ENCODE measurements at regions not wholly inside any gene's neighbourhood (a gene's known extent, or its start where the extent isn't known, plus 50 kb on each side); places are given as distances from the start of the nearest gene placed in this dataset.

GRCh38 chr3:150308481-150309256 is 99.4 kb upstream of the TSC22D2 start:
- H3K27ac ChIP-seq = no peak overlapping the region
- H3K4me3 ChIP-seq = no peak overlapping the region
- no peak for TF ChIP-seq SMC3 (IDR thresholded peaks at IDR 0.05)
- TF ChIP-seq HMGXB4 (CRISPR knock-in tag; IDR thresholded peaks at IDR 0.05; ENCODE audit: borderline replicate concordance) = no peak
- TF ChIP-seq NFE2L2 (conservative IDR thresholded peaks at IDR 0.05; ENCODE audit: low read length) = no peak
- TF ChIP-seq BCL3 (IDR thresholded peaks at IDR 0.05) = no peak
- TF ChIP-seq HDAC2 (IDR thresholded peaks at IDR 0.05) = no peak
- no peak for TF ChIP-seq GATA3 (IDR thresholded peaks at IDR 0.05; ENCODE audit: borderline replicate concordance)
- no peak for TF ChIP-seq ZFP36 (IDR thresholded peaks at IDR 0.05; ENCODE audit: borderline replicate concordance, partially characterized antibody)
- TF ChIP-seq JUNB (IDR thresholded peaks at IDR 0.05) = no peak
- TF ChIP-seq RCOR1 (IDR thresholded peaks at IDR 0.05; ENCODE audit: low read depth, low read length) = no peak
- no peak for TF ChIP-seq MAFK (IDR thresholded peaks at IDR 0.05; ENCODE audit: partially characterized antibody)
- TF ChIP-seq E2F6 (IDR thresholded peaks at IDR 0.05; ENCODE audit: borderline replicate concordance, low read depth) = no peak
- no peak for TF ChIP-seq PBX3 (IDR thresholded peaks at IDR 0.05)
- WGBS (ENCODE audit: missing lambda C conversion rate) = 82% methylated on average over 12 of the region's 12 CpGs
- POLR2A ChIA-PET = no interaction called here
- FAIRE-seq = no peak
- CTCF ChIA-PET = interaction anchor here (0.7 to 1.4 kb wide), 4 partner anchors 16 to 26 kb away, joined by 3 to 4 read pairs (median 3); no protein-coding TSS in a partner anchor
- no peak for DNase-seq (ENCODE audit: low read depth in 1 of 2, low spot score in 1 of 2)
- no peak for ATAC-seq
- peaks cover 14% of the 10 kb centered on the region; the same call in 1 of the 3 replicates for H3K9me3 ChIP-seq
- H3K4me2 ChIP-seq = no peak overlapping the region
- no peaks in the 10 kb centered on the region for H3K4me1 ChIP-seq

DNA sequence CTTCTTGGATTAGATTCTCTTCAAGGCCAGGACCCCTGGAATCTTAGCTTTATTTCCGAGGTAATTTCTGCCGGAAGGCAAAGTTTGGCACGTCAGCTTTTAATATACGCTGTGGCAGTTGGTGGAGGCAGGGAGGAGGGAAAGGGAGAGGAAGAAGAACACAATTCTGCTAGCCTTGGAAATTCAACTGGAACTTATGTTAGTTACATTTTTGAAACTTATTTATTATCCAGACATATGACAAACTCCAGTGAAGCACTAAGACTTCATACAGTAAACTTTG is 100.1 kb upstream of the TSC22D2 start:
- no peak for ATAC-seq
- DNase-seq (ENCODE audit: low read depth in 1 of 2, low spot score in 1 of 2) = no peak

More for the DNA sequence above, 100.1 kb upstream of the TSC22D2 start:
- TF ChIP-seq NR3C1 (IDR thresholded peaks at IDR 0.05) (no peak), SMC3 (IDR thresholded peaks at IDR 0.05) (no peak), CHD2 (IDR thresholded peaks at IDR 0.05; ENCODE audit: low read length, partially characterized antibody) (no peak), HDAC2 (IDR thresholded peaks at IDR 0.05) (no peak), ATOH8 (CRISPR knock-in tag; IDR thresholded peaks at IDR 0.05; ENCODE audit: low read depth) (no peak), ZSCAN20 (CRISPR knock-in tag; IDR thresholded peaks at IDR 0.05) (no peak), KDM1A (IDR thresholded peaks at IDR 0.05; ENCODE audit: low read depth) (no peak), MYC (IDR thresholded peaks at IDR 0.05; ENCODE audit: borderline replicate concordance, low read length) (no peak), JUNB (IDR thresholded peaks at IDR 0.05) (no peak), MAX (IDR thresholded peaks at IDR 0.05) (no peak), CTCF (IDR thresholded peaks at IDR 0.05) (no peak), FOXS1 (CRISPR knock-in tag; IDR thresholded peaks at IDR 0.05) (no peak), RARB (CRISPR knock-in tag; IDR thresholded peaks at IDR 0.05) (no peak), KDM5A (IDR thresholded peaks at IDR 0.05) (no peak)
- TF ChIP-seq, protein P1, sequence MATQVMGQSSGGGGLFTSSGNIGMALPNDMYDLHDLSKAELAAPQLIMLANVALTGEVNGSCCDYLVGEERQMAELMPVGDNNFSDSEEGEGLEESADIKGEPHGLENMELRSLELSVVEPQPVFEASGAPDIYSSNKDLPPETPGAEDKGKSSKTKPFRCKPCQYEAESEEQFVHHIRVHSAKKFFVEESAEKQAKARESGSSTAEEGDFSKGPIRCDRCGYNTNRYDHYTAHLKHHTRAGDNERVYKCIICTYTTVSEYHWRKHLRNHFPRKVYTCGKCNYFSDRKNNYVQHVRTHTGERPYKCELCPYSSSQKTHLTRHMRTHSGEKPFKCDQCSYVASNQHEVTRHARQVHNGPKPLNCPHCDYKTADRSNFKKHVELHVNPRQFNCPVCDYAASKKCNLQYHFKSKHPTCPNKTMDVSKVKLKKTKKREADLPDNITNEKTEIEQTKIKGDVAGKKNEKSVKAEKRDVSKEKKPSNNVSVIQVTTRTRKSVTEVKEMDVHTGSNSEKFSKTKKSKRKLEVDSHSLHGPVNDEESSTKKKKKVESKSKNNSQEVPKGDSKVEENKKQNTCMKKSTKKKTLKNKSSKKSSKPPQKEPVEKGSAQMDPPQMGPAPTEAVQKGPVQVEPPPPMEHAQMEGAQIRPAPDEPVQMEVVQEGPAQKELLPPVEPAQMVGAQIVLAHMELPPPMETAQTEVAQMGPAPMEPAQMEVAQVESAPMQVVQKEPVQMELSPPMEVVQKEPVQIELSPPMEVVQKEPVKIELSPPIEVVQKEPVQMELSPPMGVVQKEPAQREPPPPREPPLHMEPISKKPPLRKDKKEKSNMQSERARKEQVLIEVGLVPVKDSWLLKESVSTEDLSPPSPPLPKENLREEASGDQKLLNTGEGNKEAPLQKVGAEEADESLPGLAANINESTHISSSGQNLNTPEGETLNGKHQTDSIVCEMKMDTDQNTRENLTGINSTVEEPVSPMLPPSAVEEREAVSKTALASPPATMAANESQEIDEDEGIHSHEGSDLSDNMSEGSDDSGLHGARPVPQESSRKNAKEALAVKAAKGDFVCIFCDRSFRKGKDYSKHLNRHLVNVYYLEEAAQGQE (IDR thresholded peaks at IDR 0.05) = no peak
- Histone ChIP-seq H3K4me3 (no peak overlapping the region), H3K4me1 (no peaks in the 10 kb centered on the region), H3K27ac (no peak overlapping the region), H3K4me2 (no peak overlapping the region), H3K9me3 (peaks cover 14% of the 10 kb centered on the region; the same call in 1 of the 3 replicates)
- ChIA-PET POLR2A (no interaction called here), CTCF (interaction anchor here (0.6 to 1.8 kb wide), 4 partner anchors 22 to 101 kb away, joined by 3 to 4 read pairs (median 4); no protein-coding TSS in a partner anchor)
- FAIRE-seq = no peak
- 87% methylated on average over 4 of the region's 4 CpGs for WGBS (ENCODE audit: missing lambda C conversion rate)

Data from A549 (cell line).